K562 (cell line): ENCODE measurements at regions not wholly inside any gene's neighbourhood (a gene's known extent, or its start where the extent isn't known, plus 50 kb on each side); places are given as distances from the start of the nearest gene placed in this dataset.

Experiments
- ATAC-seq: fragments of 200-7000 bp; cut with Tn5 transposase; 3 replicates; pipeline ENCODE4 v1.9.1; 2020; ENCODE audit warnings: moderate library complexity
- BruUV-seq: library from RNA; stranded (reverse); fragments of 400-500 nt; replicated peaks from 2 replicates; lab custom pipeline; 2021; lab: Mats Ljungman, UMichigan
- CTCF ChIA-PET: fragments of 300-600 bp; formaldehyde crosslinking; extraction: SDS; loops from one replicate; lab custom pipeline; 2021; ENCODE audit warnings: low intra/inter-chr PET ratio; lab: Yijun Ruan, JAX
- POLR2A ChIA-PET: fragments of 300-600, 350-650 bp; sonication (Branson Sonifier 250); formaldehyde crosslinking; extraction: SDS; loops from one replicate; lab custom pipeline; 2021; ENCODE audit warnings: antibody characterized with exemption, inconsistent platforms; lab: Yijun Ruan, JAX
- DNase-seq, 4 experiments: peaks; one replicate each; pipeline versions ENCODE4 v3.0.0 to v3.0.0-alpha.2; 2011 to 2018; ENCODE audit warnings: low spot score in 3 of 4, mixed read lengths in 3 of 4; ENCODE audit errors: extremely low read depth in 1 of 4
- FAIRE-seq: peaks from 2 replicates; lab custom pipeline; 2011; peaks lifted over from hg19 to GRCh38; lab: Jason Lieb, UNC
- H2AFZ ChIP-seq: 2 replicates; pipeline ENCODE4 v1.6.0; 2011; ENCODE audit warnings: low read depth, low read length, control low read depth, inconsistent platforms
- H3K27ac ChIP-seq: fragments of 200-600 bp; 3 replicates; pipeline ENCODE4 v1.8.0; 2011; ENCODE audit warnings: low read depth, mild to moderate bottlenecking, control low read depth, inconsistent platforms, low read length, moderate library complexity, mixed read lengths; ENCODE audit errors: extremely low read depth
- H3K27me3 ChIP-seq, 2 experiments: fragments of 300-600 bp in 1 of 2; 2 replicates in 1 of 2; 3 replicates in 1 of 2; pipeline versions ENCODE4 v1.6.0 to v1.8.0; 2011; ENCODE audit warnings: inconsistent platforms in 2 of 2, low read length in 2 of 2, mild to moderate bottlenecking in 1 of 2, mixed read lengths in 1 of 2, moderate library complexity in 1 of 2; ENCODE audit not compliant: control insufficient read depth in 2 of 2, insufficient read depth in 2 of 2
- H3K36me3 ChIP-seq: fragments of 300-600 bp; 3 replicates; pipeline ENCODE4 v1.8.0; 2011; ENCODE audit warnings: mild to moderate bottlenecking, low read length, inconsistent platforms; ENCODE audit not compliant: control insufficient read depth, insufficient read depth
- H3K4me1 ChIP-seq, 2 experiments: fragments of 200-600 bp in 1 of 2; replicated peaks in 1 of 2; 2 replicates in 1 of 2; 3 replicates in 1 of 2; pipeline versions ENCODE4 v1.5.1 to v1.8.0; 2011; ENCODE audit warnings: inconsistent platforms in 2 of 2, low read length in 2 of 2, mild to moderate bottlenecking in 1 of 2, mixed read lengths in 1 of 2, moderate library complexity in 1 of 2; ENCODE audit not compliant: control insufficient read depth in 2 of 2, insufficient read depth in 2 of 2
- H3K4me2 ChIP-seq: 2 replicates; pipeline ENCODE4 v1.6.1; 2011; ENCODE audit warnings: low read length, control low read depth, inconsistent platforms, mixed read lengths; ENCODE audit not compliant: insufficient read depth
- H3K4me3 ChIP-seq: fragments of 200-600 bp; sonication (generic), shearing (Covaris generic); 2 replicates; pipeline ENCODE4 v1.5.1; 2016; ENCODE audit warnings: control low read depth, inconsistent platforms
- H3K79me2 ChIP-seq: fragments of 200-600 bp; 3 replicates; pipeline ENCODE4 v1.8.0; 2011; ENCODE audit warnings: low read length, inconsistent platforms; ENCODE audit not compliant: control insufficient read depth, insufficient read depth
- H3K9ac ChIP-seq, 2 experiments: 2 replicates each; pipeline versions ENCODE4 v1.6.0 to v1.6.1; 2011; ENCODE audit warnings: low read depth in 2 of 2, low read length in 2 of 2, control low read depth in 1 of 2, inconsistent platforms in 1 of 2, mild to moderate bottlenecking in 1 of 2, mixed read lengths in 1 of 2; ENCODE audit not compliant: insufficient read depth in 1 of 2
- H3K9me1 ChIP-seq: one replicate; pipeline ENCODE4 v1.6.0; 2011; ENCODE audit warnings: inconsistent platforms, mild to moderate bottlenecking, low read length, moderate library complexity; ENCODE audit not compliant: control insufficient read depth, insufficient read depth
- H3K9me3 ChIP-seq: replicated peaks from 2 replicates; pipeline ENCODE4 v1.5.1; 2011; ENCODE audit warnings: low read depth, low read length, inconsistent platforms; ENCODE audit not compliant: control insufficient read depth, insufficient read depth
- H4K20me1 ChIP-seq: replicated peaks from 2 replicates; pipeline ENCODE4 v1.6.1; 2011; ENCODE audit warnings: low read length, inconsistent platforms, mixed read lengths; ENCODE audit not compliant: control insufficient read depth, insufficient read depth
- CTCFL ChIP-seq: IDR thresholded peaks from 2 replicates; pipeline ENCODE4 v1.6.1; 2011; ENCODE audit warnings: borderline replicate concordance, low read depth, mild to moderate bottlenecking, moderate library complexity, low read length; ENCODE audit not compliant: insufficient read depth, poor library complexity, severe bottlenecking
- DACH1 ChIP-seq: fragments of 450-650 bp; IDR thresholded peaks from 2 replicates; pipeline ENCODE4 v1.6.1; 2018; ENCODE audit not compliant: partially characterized antibody
- GATAD2B ChIP-seq: fragments of 450-650 bp; IDR thresholded peaks from 2 replicates; pipeline ENCODE4 v1.6.1; 2017; ENCODE audit warnings: mild to moderate bottlenecking, borderline replicate concordance
- HMG20B ChIP-seq: fragments of 250-450 bp; sonication (Bioruptor Pico); IDR thresholded peaks from 2 replicates; pipeline ENCODE4 v1.5.0; 2021; ENCODE audit warnings: mild to moderate bottlenecking
- NCOA6 ChIP-seq: fragments of 450-650 bp; IDR thresholded peaks from 2 replicates; pipeline ENCODE4 v1.6.1; 2017; ENCODE audit warnings: mild to moderate bottlenecking
- TRIM25 ChIP-seq: fragments of 450-650 bp; IDR thresholded peaks from 2 replicates; pipeline ENCODE4 v1.7.0; 2016; ENCODE audit warnings: borderline replicate concordance
- ZNF197 ChIP-seq: fragments of 200-800 bp; sonication (Bioruptor generic); IDR thresholded peaks from 2 replicates; pipeline ENCODE4 v1.6.1; 2016; ENCODE audit warnings: low read depth, missing genetic modification characterization, missing compliant biosample characterization
- ZNF77 ChIP-seq: fragments of 250-450 bp; sonication (Bioruptor Pico); IDR thresholded peaks from 2 replicates; pipeline ENCODE4 v1.5.0; 2020
- WGBS: fragments of 100-300 bp; shearing (Covaris generic); methylation state at CpG from one replicate; pipeline ENCODE4 v1.1.6; 2016; ENCODE audit warnings: low coverage, mixed read lengths; ENCODE audit not compliant: insufficient coverage; ENCODE audit errors: missing lambda C conversion rate; 5-methylcytosine and 5-hydroxymethylcytosine counted together
- in situ Hi-C: fragments of 300-500 bp; cut with MboI; formaldehyde crosslinking; loops from 4 replicates; pipeline ENCODE4 v1.15.0; 2018; ENCODE audit warnings: inconsistent platforms, mixed read lengths
- intact Hi-C: fragments of 100-400 bp; cut with micrococcal nuclease; formaldehyde crosslinking; loops from 2 replicates; pipeline ENCODE4 v1.14.2; 2022
- TF ChIP-seq, protein P1 (sequence below), 2 experiments: fragments of 200-800 bp in 1 of 2; sonication (Bioruptor generic) in 1 of 2; sonication (generic) in 1 of 2; formaldehyde crosslinking in 1 of 2; IDR thresholded peaks in 1 of 2; conservative IDR thresholded peaks in 1 of 2; 2 replicates each; pipeline versions ENCODE4 v1.5.0 to v1.6.1; 2016 to 2020; ENCODE audit warnings: missing compliant biosample characterization in 1 of 2, missing genetic modification characterization in 1 of 2, missing genetic modification reagents in 1 of 2
- TF ChIP-seq, protein P2 (sequence below): conservative IDR thresholded peaks from 2 replicates; pipeline ENCODE4 v1.6.1; 2011; ENCODE audit warnings: low read depth, mild to moderate bottlenecking, low read length; ENCODE audit not compliant: control insufficient read depth

DNA sequence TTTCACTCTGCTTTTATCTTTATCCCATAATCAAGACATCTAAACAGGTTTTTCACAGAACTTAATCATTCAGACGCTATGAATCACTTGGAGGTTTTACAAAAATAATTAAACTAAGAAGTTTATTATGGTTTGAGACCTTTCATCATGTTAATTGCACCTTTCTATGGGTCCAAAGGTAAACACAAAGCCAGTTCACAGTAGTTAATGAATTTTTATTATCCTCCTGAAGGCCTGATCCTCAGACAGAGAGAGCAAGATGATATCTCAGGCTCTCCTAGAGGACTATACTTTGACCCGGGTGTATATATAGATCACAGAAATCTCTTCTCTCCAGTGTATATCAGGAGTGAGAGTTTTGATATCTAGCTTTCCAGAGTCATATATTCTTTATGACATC is 1044.3 kb upstream of the RAG2 start:
- no TSS peak for BruUV-seq
- POLR2A ChIA-PET = no interaction called here
- Histone ChIP-seq H2AFZ (no peak overlapping the region), H3K79me2 (no peaks in the 10 kb centered on the region), H4K20me1 (no peaks in the 10 kb centered on the region), H3K4me1 (no peaks in the 10 kb centered on the region), H3K4me2 (no peak overlapping the region), H3K36me3 (no peaks in the 10 kb centered on the region), H3K9me1 (no peaks in the 10 kb centered on the region), H3K9me3 (0 out of 2 replicates have a peak, but pooled peaks cover 2% of the 10 kb centered on the region), H3K27me3 (no peaks in the 10 kb centered on the region), H3K4me3 (no peak overlapping the region), H3K9ac (no peak overlapping the region), H3K27ac (no peak overlapping the region)
- no peak for TF ChIP-seq ZNF77
- TF ChIP-seq, protein P1, sequence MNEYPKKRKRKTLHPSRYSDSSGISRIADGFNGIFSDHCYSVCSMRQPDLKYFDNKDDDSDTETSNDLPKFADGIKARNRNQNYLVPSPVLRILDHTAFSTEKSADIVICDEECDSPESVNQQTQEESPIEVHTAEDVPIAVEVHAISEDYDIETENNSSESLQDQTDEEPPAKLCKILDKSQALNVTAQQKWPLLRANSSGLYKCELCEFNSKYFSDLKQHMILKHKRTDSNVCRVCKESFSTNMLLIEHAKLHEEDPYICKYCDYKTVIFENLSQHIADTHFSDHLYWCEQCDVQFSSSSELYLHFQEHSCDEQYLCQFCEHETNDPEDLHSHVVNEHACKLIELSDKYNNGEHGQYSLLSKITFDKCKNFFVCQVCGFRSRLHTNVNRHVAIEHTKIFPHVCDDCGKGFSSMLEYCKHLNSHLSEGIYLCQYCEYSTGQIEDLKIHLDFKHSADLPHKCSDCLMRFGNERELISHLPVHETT (CRISPR knock-in tag; conservative IDR thresholded peaks at IDR 0.05 in 1 of 2, IDR thresholded peaks at IDR 0.05 in 1 of 2) = no peak
- intact Hi-C loops = no loop called here
- 0% methylated on average over 2 of the region's 2 CpGs for WGBS
- DNase-seq (no peak), ATAC-seq (no peak), FAIRE-seq (no peak)
- CTCF ChIA-PET = no interaction called here
- in situ Hi-C loops = no loop called here

GRCh38 chr11:37632748-37633147 is 1034.7 kb upstream of the RAG2 start:
- Histone ChIP-seq H4K20me1 (no peaks in the 10 kb centered on the region), H3K4me3 (no peak overlapping the region), H3K9me1 (no peaks in the 10 kb centered on the region), H3K27ac (no peak overlapping the region), H3K4me2 (no peak overlapping the region), H2AFZ (no peak overlapping the region), H3K9ac (no peak overlapping the region), H3K79me2 (no peaks in the 10 kb centered on the region), H3K9me3 (no peaks in the 10 kb centered on the region), H3K36me3 (no peaks in the 10 kb centered on the region), H3K4me1 (no peaks in the 10 kb centered on the region), H3K27me3 (no peaks in the 10 kb centered on the region)
- no peak for DNase-seq
- no peak for FAIRE-seq
- ChIA-PET CTCF (no interaction called here), POLR2A (no interaction called here)
- in situ Hi-C loops (no loop called here), intact Hi-C loops (no loop called here)
- no peak for ATAC-seq
- no TSS peak for BruUV-seq
- TF ChIP-seq NCOA6 (no peak), HMG20B (CRISPR knock-in tag) (no peak), TRIM25 (no peak), DACH1 (no peak), GATAD2B (no peak), ZNF197 (CRISPR knock-in tag) (no peak), CTCFL (no peak)
- TF ChIP-seq, protein P2, sequence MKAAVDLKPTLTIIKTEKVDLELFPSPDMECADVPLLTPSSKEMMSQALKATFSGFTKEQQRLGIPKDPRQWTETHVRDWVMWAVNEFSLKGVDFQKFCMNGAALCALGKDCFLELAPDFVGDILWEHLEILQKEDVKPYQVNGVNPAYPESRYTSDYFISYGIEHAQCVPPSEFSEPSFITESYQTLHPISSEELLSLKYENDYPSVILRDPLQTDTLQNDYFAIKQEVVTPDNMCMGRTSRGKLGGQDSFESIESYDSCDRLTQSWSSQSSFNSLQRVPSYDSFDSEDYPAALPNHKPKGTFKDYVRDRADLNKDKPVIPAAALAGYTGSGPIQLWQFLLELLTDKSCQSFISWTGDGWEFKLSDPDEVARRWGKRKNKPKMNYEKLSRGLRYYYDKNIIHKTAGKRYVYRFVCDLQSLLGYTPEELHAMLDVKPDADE = no peak
